K562 (cell line): ENCODE measurements at regions not wholly inside any gene's neighbourhood (a gene's known extent, or its start where the extent isn't known, plus 50 kb on each side); places are given as distances from the start of the nearest gene placed in this dataset.

ENCODE experiments used
- ATAC-seq: fragments of 200-7000 bp; cut with Tn5 transposase; 3 replicates; pipeline ENCODE4 v1.9.1; 2020; ENCODE audit warnings: moderate library complexity
- BruUV-seq: library from RNA; stranded (reverse); fragments of 400-500 nt; replicated peaks from 2 replicates; lab custom pipeline; 2021; lab: Mats Ljungman, UMichigan
- CTCF ChIA-PET: fragments of 300-600 bp; formaldehyde crosslinking; extraction: SDS; loops from one replicate; lab custom pipeline; 2021; ENCODE audit warnings: low intra/inter-chr PET ratio; lab: Yijun Ruan, JAX
- POLR2A ChIA-PET: fragments of 300-600, 350-650 bp; sonication (Branson Sonifier 250); formaldehyde crosslinking; extraction: SDS; loops from one replicate; lab custom pipeline; 2021; ENCODE audit warnings: antibody characterized with exemption, inconsistent platforms; lab: Yijun Ruan, JAX
- DNase-seq, 4 experiments: peaks; one replicate each; pipeline versions ENCODE4 v3.0.0 to v3.0.0-alpha.2; 2011 to 2018; ENCODE audit warnings: low spot score in 3 of 4, mixed read lengths in 3 of 4; ENCODE audit errors: extremely low read depth in 1 of 4
- FAIRE-seq: peaks from 2 replicates; lab custom pipeline; 2011; peaks lifted over from hg19 to GRCh38; lab: Jason Lieb, UNC
- H2AFZ ChIP-seq: 2 replicates; pipeline ENCODE4 v1.6.0; 2011; ENCODE audit warnings: low read depth, low read length, control low read depth, inconsistent platforms
- H3K27ac ChIP-seq: fragments of 200-600 bp; 3 replicates; pipeline ENCODE4 v1.8.0; 2011; ENCODE audit warnings: low read depth, mild to moderate bottlenecking, control low read depth, inconsistent platforms, low read length, moderate library complexity, mixed read lengths; ENCODE audit errors: extremely low read depth
- H3K27me3 ChIP-seq, 2 experiments: fragments of 300-600 bp in 1 of 2; 2 replicates in 1 of 2; 3 replicates in 1 of 2; pipeline versions ENCODE4 v1.6.0 to v1.8.0; 2011; ENCODE audit warnings: inconsistent platforms in 2 of 2, low read length in 2 of 2, mild to moderate bottlenecking in 1 of 2, mixed read lengths in 1 of 2, moderate library complexity in 1 of 2; ENCODE audit not compliant: control insufficient read depth in 2 of 2, insufficient read depth in 2 of 2
- H3K36me3 ChIP-seq: fragments of 300-600 bp; 3 replicates; pipeline ENCODE4 v1.8.0; 2011; ENCODE audit warnings: mild to moderate bottlenecking, low read length, inconsistent platforms; ENCODE audit not compliant: control insufficient read depth, insufficient read depth
- H3K4me1 ChIP-seq, 2 experiments: fragments of 200-600 bp in 1 of 2; replicated peaks in 1 of 2; 2 replicates in 1 of 2; 3 replicates in 1 of 2; pipeline versions ENCODE4 v1.5.1 to v1.8.0; 2011; ENCODE audit warnings: inconsistent platforms in 2 of 2, low read length in 2 of 2, mild to moderate bottlenecking in 1 of 2, mixed read lengths in 1 of 2, moderate library complexity in 1 of 2; ENCODE audit not compliant: control insufficient read depth in 2 of 2, insufficient read depth in 2 of 2
- H3K4me2 ChIP-seq: 2 replicates; pipeline ENCODE4 v1.6.1; 2011; ENCODE audit warnings: low read length, control low read depth, inconsistent platforms, mixed read lengths; ENCODE audit not compliant: insufficient read depth
- H3K4me3 ChIP-seq: fragments of 200-600 bp; sonication (generic), shearing (Covaris generic); 2 replicates; pipeline ENCODE4 v1.5.1; 2016; ENCODE audit warnings: control low read depth, inconsistent platforms
- H3K79me2 ChIP-seq: fragments of 200-600 bp; 3 replicates; pipeline ENCODE4 v1.8.0; 2011; ENCODE audit warnings: low read length, inconsistent platforms; ENCODE audit not compliant: control insufficient read depth, insufficient read depth
- H3K9ac ChIP-seq, 2 experiments: 2 replicates each; pipeline versions ENCODE4 v1.6.0 to v1.6.1; 2011; ENCODE audit warnings: low read depth in 2 of 2, low read length in 2 of 2, control low read depth in 1 of 2, inconsistent platforms in 1 of 2, mild to moderate bottlenecking in 1 of 2, mixed read lengths in 1 of 2; ENCODE audit not compliant: insufficient read depth in 1 of 2
- H3K9me1 ChIP-seq: one replicate; pipeline ENCODE4 v1.6.0; 2011; ENCODE audit warnings: inconsistent platforms, mild to moderate bottlenecking, low read length, moderate library complexity; ENCODE audit not compliant: control insufficient read depth, insufficient read depth
- H3K9me3 ChIP-seq: replicated peaks from 2 replicates; pipeline ENCODE4 v1.5.1; 2011; ENCODE audit warnings: low read depth, low read length, inconsistent platforms; ENCODE audit not compliant: control insufficient read depth, insufficient read depth
- H4K20me1 ChIP-seq: replicated peaks from 2 replicates; pipeline ENCODE4 v1.6.1; 2011; ENCODE audit warnings: low read length, inconsistent platforms, mixed read lengths; ENCODE audit not compliant: control insufficient read depth, insufficient read depth
- ASH1L ChIP-seq: fragments of 450-650 bp; IDR thresholded peaks from 2 replicates; pipeline ENCODE4 v1.6.1; 2018; ENCODE audit warnings: borderline replicate concordance, mild to moderate bottlenecking, low read depth; ENCODE audit not compliant: partially characterized antibody
- ETV5 ChIP-seq: sonication (generic); formaldehyde crosslinking; IDR thresholded peaks from 2 replicates; pipeline ENCODE4 v1.4.0; 2020; ENCODE audit warnings: low read depth, mild to moderate bottlenecking, missing genetic modification reagents
- HMGN3 ChIP-seq: IDR thresholded peaks from 2 replicates; pipeline ENCODE4 v1.6.1; 2011; ENCODE audit warnings: borderline replicate concordance, low read depth, mild to moderate bottlenecking, mixed read lengths, low read length; ENCODE audit not compliant: insufficient read length; ENCODE audit errors: extremely low read depth
- KAT2B ChIP-seq: IDR thresholded peaks from one replicate; pipeline ENCODE4 v1.6.1; 2012; ENCODE audit warnings: low read depth, mild to moderate bottlenecking, control low read depth, inconsistent platforms, low read length, moderate library complexity
- KLF6 ChIP-seq: fragments of 250-450 bp; sonication (Bioruptor Pico); IDR thresholded peaks from 2 replicates; pipeline ENCODE4 v1.4.0; 2020; ENCODE audit warnings: mild to moderate bottlenecking, moderate library complexity, borderline replicate concordance
- NFE2 ChIP-seq: IDR thresholded peaks from 2 replicates; pipeline ENCODE4 v1.6.1; 2014; ENCODE audit warnings: antibody characterized with exemption, low read depth
- NFIX ChIP-seq: fragments of 250-450 bp; sonication (Bioruptor Pico); IDR thresholded peaks from 2 replicates; pipeline ENCODE4 v1.4.0; 2020; ENCODE audit warnings: low read depth, mild to moderate bottlenecking, moderate library complexity
- TAF7 ChIP-seq: fragments of 450-650 bp; IDR thresholded peaks from 2 replicates; pipeline ENCODE4 v1.6.1; 2016; ENCODE audit warnings: missing genetic modification characterization, missing compliant biosample characterization
- TSC22D4 ChIP-seq: fragments of 450-650 bp; IDR thresholded peaks from 2 replicates; pipeline ENCODE4 v1.6.1; 2016; ENCODE audit warnings: missing genetic modification characterization, missing biosample characterization, control low read depth
- ZSCAN32 ChIP-seq: fragments of 450-650 bp; formaldehyde crosslinking; IDR thresholded peaks from 2 replicates; pipeline ENCODE4 v1.4.0; 2020; ENCODE audit warnings: mild to moderate bottlenecking, moderate library complexity
- WGBS: fragments of 100-300 bp; shearing (Covaris generic); methylation state at CpG from one replicate; pipeline ENCODE4 v1.1.6; 2016; ENCODE audit warnings: low coverage, mixed read lengths; ENCODE audit not compliant: insufficient coverage; ENCODE audit errors: missing lambda C conversion rate; 5-methylcytosine and 5-hydroxymethylcytosine counted together
- in situ Hi-C: fragments of 300-500 bp; cut with MboI; formaldehyde crosslinking; loops from 4 replicates; pipeline ENCODE4 v1.15.0; 2018; ENCODE audit warnings: inconsistent platforms, mixed read lengths
- intact Hi-C: fragments of 100-400 bp; cut with micrococcal nuclease; formaldehyde crosslinking; loops from 2 replicates; pipeline ENCODE4 v1.14.2; 2022
- TF ChIP-seq, protein P1 (sequence below): fragments of 250-450 bp; sonication (Bioruptor Pico); IDR thresholded peaks from 2 replicates; pipeline ENCODE4 v1.8.0; 2021; ENCODE audit warnings: moderate library complexity, mild to moderate bottlenecking, inconsistent platforms
- TF ChIP-seq, protein P2 (sequence below): fragments of 250-450 bp; sonication (Bioruptor Pico); IDR thresholded peaks from 2 replicates; pipeline ENCODE4 v1.8.0; 2022; ENCODE audit warnings: inconsistent platforms
- TF ChIP-seq, protein P3 (sequence below): fragments of 250-450 bp; sonication (Bioruptor Pico); IDR thresholded peaks from 2 replicates; pipeline ENCODE4 v1.6.1; 2021; ENCODE audit warnings: mild to moderate bottlenecking
- TF ChIP-seq, protein P4 (sequence below): sonication (generic); formaldehyde crosslinking; IDR thresholded peaks from 2 replicates; pipeline ENCODE4 v1.8.1; 2023; ENCODE audit warnings: mild to moderate bottlenecking, missing genetic modification reagents

DNA sequence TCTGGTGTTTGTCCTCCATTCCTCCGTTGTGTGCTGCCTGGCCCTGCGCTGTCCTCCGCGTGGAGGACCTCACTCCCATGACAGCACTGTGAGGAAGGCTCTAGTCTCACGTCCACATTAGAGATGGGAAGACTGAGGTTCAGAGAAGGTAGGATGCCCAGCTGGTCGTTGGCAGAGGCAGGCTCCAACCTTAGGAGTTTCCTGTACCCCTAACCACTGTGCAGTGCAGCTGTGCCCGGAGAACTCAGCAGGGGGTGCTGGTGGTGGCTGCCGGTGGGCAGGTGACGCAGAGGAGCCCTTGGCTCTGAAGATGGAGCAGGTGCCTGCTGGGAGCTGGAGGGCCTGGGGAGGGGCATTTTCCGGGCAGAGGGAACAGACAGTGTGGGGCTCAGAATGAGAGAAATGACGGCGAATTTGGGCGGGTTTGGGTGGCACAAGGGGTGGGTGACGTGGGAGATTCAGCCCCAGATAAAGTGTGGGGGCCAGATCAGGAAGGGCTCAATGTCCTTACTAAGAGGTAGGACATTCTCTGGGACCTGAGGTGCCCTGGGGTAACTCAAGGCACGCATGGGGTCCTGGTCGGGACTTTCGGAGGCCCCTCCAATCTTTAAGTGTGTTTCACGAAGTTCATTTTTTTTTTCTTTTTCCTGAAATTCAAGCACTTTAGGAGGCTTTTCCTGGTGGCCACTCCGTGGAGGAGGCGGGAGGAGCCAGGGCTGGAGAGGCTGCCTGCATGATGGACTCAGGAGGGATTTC, 535.0 kb downstream of the TBC1D22A start:
- H3K9me3 ChIP-seq = no peaks in the 10 kb centered on the region
- H3K79me2 ChIP-seq = no peaks in the 10 kb centered on the region
- no TSS peak for BruUV-seq
- H3K4me2 ChIP-seq = no peak overlapping the region
- peaks cover 6 to 61% of the 10 kb centered on the region in 2 experiments for H3K27me3 ChIP-seq
- in situ Hi-C loops = no loop called here
- 1% methylated on average over 16 of the region's 20 CpGs for WGBS
- FAIRE-seq = no peak
- no peak overlapping the region for H3K9ac ChIP-seq
- H3K36me3 ChIP-seq = no peaks in the 10 kb centered on the region
- H3K4me1 ChIP-seq = no peaks in the 10 kb centered on the region
- no peak for ATAC-seq
- intact Hi-C loops = no loop called here
- no peak overlapping the region for H3K27ac ChIP-seq
- no peak for DNase-seq
- CTCF ChIA-PET = no interaction called here
- no peak overlapping the region for H2AFZ ChIP-seq
- TF ChIP-seq, protein P1, sequence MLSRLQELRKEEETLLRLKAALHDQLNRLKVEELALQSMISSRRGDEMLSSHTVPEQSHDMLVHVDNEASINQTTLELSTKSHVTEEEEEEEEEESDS (CRISPR knock-in tag) = no peak
- no peak for TF ChIP-seq NFE2
- TF ChIP-seq, protein P2, sequence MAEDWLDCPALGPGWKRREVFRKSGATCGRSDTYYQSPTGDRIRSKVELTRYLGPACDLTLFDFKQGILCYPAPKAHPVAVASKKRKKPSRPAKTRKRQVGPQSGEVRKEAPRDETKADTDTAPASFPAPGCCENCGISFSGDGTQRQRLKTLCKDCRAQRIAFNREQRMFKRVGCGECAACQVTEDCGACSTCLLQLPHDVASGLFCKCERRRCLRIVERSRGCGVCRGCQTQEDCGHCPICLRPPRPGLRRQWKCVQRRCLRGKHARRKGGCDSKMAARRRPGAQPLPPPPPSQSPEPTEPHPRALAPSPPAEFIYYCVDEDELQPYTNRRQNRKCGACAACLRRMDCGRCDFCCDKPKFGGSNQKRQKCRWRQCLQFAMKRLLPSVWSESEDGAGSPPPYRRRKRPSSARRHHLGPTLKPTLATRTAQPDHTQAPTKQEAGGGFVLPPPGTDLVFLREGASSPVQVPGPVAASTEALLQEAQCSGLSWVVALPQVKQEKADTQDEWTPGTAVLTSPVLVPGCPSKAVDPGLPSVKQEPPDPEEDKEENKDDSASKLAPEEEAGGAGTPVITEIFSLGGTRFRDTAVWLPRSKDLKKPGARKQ (CRISPR knock-in tag) = no peak
- TF ChIP-seq KLF6 (CRISPR knock-in tag) = no peak
- no peak for TF ChIP-seq ETV5 (CRISPR knock-in tag)
- TF ChIP-seq TAF7 (tag) = no peak
- no peak for TF ChIP-seq HMGN3
- TF ChIP-seq TSC22D4 (tag) = no peak
- no peak for TF ChIP-seq NFIX (CRISPR knock-in tag)
- no peak for TF ChIP-seq ZSCAN32 (CRISPR knock-in tag)
- TF ChIP-seq KAT2B = no peak
- TF ChIP-seq, protein P3, sequence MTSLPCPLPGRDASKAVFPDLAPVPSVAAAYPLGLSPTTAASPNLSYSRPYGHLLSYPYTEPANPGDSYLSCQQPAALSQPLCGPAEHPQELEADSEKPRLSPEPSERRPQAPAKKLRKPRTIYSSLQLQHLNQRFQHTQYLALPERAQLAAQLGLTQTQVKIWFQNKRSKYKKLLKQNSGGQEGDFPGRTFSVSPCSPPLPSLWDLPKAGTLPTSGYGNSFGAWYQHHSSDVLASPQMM = no peak
- TF ChIP-seq, protein P4, sequence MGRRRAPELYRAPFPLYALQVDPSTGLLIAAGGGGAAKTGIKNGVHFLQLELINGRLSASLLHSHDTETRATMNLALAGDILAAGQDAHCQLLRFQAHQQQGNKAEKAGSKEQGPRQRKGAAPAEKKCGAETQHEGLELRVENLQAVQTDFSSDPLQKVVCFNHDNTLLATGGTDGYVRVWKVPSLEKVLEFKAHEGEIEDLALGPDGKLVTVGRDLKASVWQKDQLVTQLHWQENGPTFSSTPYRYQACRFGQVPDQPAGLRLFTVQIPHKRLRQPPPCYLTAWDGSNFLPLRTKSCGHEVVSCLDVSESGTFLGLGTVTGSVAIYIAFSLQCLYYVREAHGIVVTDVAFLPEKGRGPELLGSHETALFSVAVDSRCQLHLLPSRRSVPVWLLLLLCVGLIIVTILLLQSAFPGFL (CRISPR knock-in tag) = no peak
- no peak for TF ChIP-seq ASH1L
- H4K20me1 ChIP-seq = no peaks in the 10 kb centered on the region
- no peaks in the 10 kb centered on the region for H3K9me1 ChIP-seq
- POLR2A ChIA-PET = no interaction called here
- H3K4me3 ChIP-seq = no peak overlapping the region
